ENCODE measurements at regions not wholly inside any gene's neighbourhood (a gene's known extent, or its start where the extent isn't known, plus 50 kb on each side); places are given as distances from the start of the nearest gene placed in this dataset.

GRCh38 chr9:582775-583174 is 258.7 kb upstream of the DMRT1 start:
- TF ChIP-seq, protein P1, sequence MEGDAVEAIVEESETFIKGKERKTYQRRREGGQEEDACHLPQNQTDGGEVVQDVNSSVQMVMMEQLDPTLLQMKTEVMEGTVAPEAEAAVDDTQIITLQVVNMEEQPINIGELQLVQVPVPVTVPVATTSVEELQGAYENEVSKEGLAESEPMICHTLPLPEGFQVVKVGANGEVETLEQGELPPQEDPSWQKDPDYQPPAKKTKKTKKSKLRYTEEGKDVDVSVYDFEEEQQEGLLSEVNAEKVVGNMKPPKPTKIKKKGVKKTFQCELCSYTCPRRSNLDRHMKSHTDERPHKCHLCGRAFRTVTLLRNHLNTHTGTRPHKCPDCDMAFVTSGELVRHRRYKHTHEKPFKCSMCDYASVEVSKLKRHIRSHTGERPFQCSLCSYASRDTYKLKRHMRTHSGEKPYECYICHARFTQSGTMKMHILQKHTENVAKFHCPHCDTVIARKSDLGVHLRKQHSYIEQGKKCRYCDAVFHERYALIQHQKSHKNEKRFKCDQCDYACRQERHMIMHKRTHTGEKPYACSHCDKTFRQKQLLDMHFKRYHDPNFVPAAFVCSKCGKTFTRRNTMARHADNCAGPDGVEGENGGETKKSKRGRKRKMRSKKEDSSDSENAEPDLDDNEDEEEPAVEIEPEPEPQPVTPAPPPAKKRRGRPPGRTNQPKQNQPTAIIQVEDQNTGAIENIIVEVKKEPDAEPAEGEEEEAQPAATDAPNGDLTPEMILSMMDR (IDR thresholded peaks at IDR 0.05; ENCODE audit: low read depth, low read length): no peak
- no peak overlapping the region for H3K4me3 ChIP-seq (ENCODE audit: low read depth, low read length)

GRCh38 chr9:587527-587926 is 254.0 kb upstream of the DMRT1 start:
- no peak overlapping the region for H3K4me3 ChIP-seq (ENCODE audit: low read depth, low read length)
- TF ChIP-seq, protein P1 (IDR thresholded peaks at IDR 0.05; ENCODE audit: low read depth, low read length): no peak

DNA sequence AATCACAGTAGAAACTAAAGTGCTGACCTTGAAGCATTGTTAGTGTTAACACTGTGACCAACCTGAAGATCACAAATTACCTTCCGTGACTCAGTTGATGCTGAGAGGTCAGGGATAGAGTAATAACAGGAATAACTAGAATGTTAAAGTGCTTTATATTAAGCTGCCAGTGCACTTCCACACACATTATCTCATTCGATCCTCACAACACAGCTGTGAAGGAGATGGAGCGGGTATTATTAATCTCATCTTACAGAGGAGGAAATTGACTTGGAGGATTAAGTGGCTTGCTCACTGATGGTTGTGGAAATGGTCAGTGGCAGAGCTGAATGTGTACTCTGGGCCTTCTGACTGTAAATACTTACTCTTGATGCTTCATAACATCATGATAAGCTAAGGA is 252.5 kb upstream of the DMRT1 start:
- no peak overlapping the region for H3K4me3 ChIP-seq (ENCODE audit: low read depth, low read length)
- TF ChIP-seq, protein P1 (IDR thresholded peaks at IDR 0.05; ENCODE audit: low read depth, low read length): no peak

- TF ChIP-seq, protein P1 (IDR thresholded peaks at IDR 0.05; ENCODE audit: low read depth, low read length): no peak
- no peak overlapping the region for H3K4me3 ChIP-seq (ENCODE audit: low read depth, low read length)
These were observed 251.8 kb upstream of the DMRT1 start for GRCh38 chr9:589723-590122.

GRCh38 chr9:591292-591691 is 250.2 kb upstream of the DMRT1 start:
- no peak overlapping the region for H3K4me3 ChIP-seq (ENCODE audit: low read depth, low read length)
- TF ChIP-seq, protein P1 (IDR thresholded peaks at IDR 0.05; ENCODE audit: low read depth, low read length): no peak

DNA sequence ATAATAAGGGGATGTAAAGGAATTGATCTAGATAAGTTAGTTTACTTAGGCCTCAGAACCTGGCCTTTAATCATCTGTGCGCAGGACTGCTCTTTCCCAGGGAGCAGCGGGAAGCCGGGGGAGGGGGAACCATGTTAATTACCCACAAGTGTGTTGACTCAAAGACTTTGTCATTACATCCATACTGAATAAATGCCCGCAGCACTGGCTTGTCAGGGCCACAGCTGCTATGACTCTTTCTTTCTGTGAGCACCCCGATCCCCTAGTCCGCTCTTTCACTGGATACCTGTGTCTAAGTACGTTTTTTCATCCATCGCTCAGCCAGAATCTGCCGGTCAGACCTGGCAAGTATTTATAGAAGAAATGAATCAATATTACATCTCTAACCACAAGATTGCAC is 249.3 kb upstream of the DMRT1 start:
- no peak overlapping the region for H3K4me3 ChIP-seq (ENCODE audit: low read depth, low read length)
- TF ChIP-seq, protein P1 (IDR thresholded peaks at IDR 0.05; ENCODE audit: low read depth, low read length): no peak

GRCh38 chr9:592733-593132 is 248.8 kb upstream of the DMRT1 start:
- TF ChIP-seq, protein P1 (IDR thresholded peaks at IDR 0.05; ENCODE audit: low read depth, low read length): no peak
- H3K4me3 ChIP-seq (ENCODE audit: low read depth, low read length): no peak overlapping the region
